GM12878 (cell line): ENCODE measurements at regions not wholly inside any gene's neighbourhood (a gene's known extent, or its start where the extent isn't known, plus 50 kb on each side); places are given as distances from the start of the nearest gene placed in this dataset.

Experiments
- ATAC-seq: fragments of 200-7000 bp; cut with Tn5 transposase; 3 replicates; pipeline ENCODE4 v1.9.1; 2020; ENCODE audit warnings: mild to moderate bottlenecking, moderate library complexity
- BruUV-seq: library from RNA; stranded (reverse); fragments of 400-500 nt; replicated peaks from 2 replicates; lab custom pipeline; 2021; lab: Mats Ljungman, UMichigan
- CTCF ChIA-PET: fragments of 300-600 bp; sonication (Branson Sonifier 250); formaldehyde crosslinking; extraction: SDS; loops from one replicate; lab custom pipeline; 2021; ENCODE audit warnings: inconsistent platforms; lab: Yijun Ruan, JAX
- POLR2A ChIA-PET: fragments of 350-600 bp; formaldehyde crosslinking; extraction: SDS; loops from one replicate; lab custom pipeline; 2021; ENCODE audit warnings: inconsistent platforms; lab: Charles Lee
- RAD21 ChIA-PET: fragments of 300-600 bp; sonication (Branson Sonifier 250); formaldehyde crosslinking; loops from one replicate; lab custom pipeline; 2023; ENCODE audit warnings: antibody characterized with exemption; ENCODE audit not compliant: unreplicated experiment; lab: Charles Lee
- SMC1A ChIA-PET: fragments of 300-600 bp; sonication (Branson Sonifier 250); formaldehyde crosslinking; loops from one replicate; lab custom pipeline; 2023; ENCODE audit not compliant: unreplicated experiment, uncharacterized antibody; lab: Charles Lee
- DNase-seq: peaks from one replicate; pipeline ENCODE4 v3.0.0-alpha.2; 2011; ENCODE audit warnings: low read depth, low spot score
- FAIRE-seq: peaks from 3 replicates; lab custom pipeline; 2011; peaks lifted over from hg19 to GRCh38; lab: Jason Lieb, UNC
- H2AFZ ChIP-seq: 2 replicates; pipeline ENCODE4 v1.6.0; 2011; ENCODE audit warnings: low read depth, low read length, control low read depth; ENCODE audit not compliant: control insufficient read depth
- H3K27ac ChIP-seq: 2 replicates; pipeline ENCODE4 v1.5.1; 2011; ENCODE audit warnings: control low read depth; ENCODE audit not compliant: control insufficient read depth, insufficient read depth
- H3K27me3 ChIP-seq, 2 experiments: replicated peaks in 1 of 2; 2 replicates each; pipeline versions ENCODE4 v1.6.0 to v1.6.1; 2011; ENCODE audit warnings: low read length in 1 of 2; ENCODE audit not compliant: control insufficient read depth in 2 of 2, insufficient read depth in 2 of 2
- H3K36me3 ChIP-seq, 2 experiments: 2 replicates each; pipeline ENCODE4 v1.5.1; 2011; ENCODE audit warnings: low read length in 1 of 2; ENCODE audit not compliant: control insufficient read depth in 2 of 2, insufficient read depth in 2 of 2
- H3K4me1 ChIP-seq: 2 replicates; pipeline ENCODE4 v1.6.1; 2011; ENCODE audit warnings: mild to moderate bottlenecking, low read length, moderate library complexity, mixed read lengths; ENCODE audit not compliant: control insufficient read depth, insufficient read depth
- H3K4me2 ChIP-seq: 2 replicates; pipeline ENCODE4 v1.6.0; 2011; ENCODE audit warnings: control low read depth; ENCODE audit not compliant: control insufficient read depth, insufficient read depth
- H3K4me3 ChIP-seq: fragments of 200-600 bp; sonication (generic); 2 replicates; pipeline ENCODE4 v1.5.1; 2016
- H3K79me2 ChIP-seq: 2 replicates; pipeline ENCODE4 v1.6.0; 2011; ENCODE audit warnings: low read length; ENCODE audit not compliant: control insufficient read depth, insufficient read depth
- H3K9ac ChIP-seq: 2 replicates; pipeline ENCODE4 v1.8.0; 2011; ENCODE audit warnings: low read length, control low read depth, mixed read lengths; ENCODE audit not compliant: control insufficient read depth, insufficient read depth
- H3K9me3 ChIP-seq: replicated peaks from 3 replicates; pipeline ENCODE4 v1.5.1; 2011; ENCODE audit warnings: mild to moderate bottlenecking, low read length; ENCODE audit not compliant: control insufficient read depth, insufficient read depth
- H4K20me1 ChIP-seq: 2 replicates; pipeline ENCODE4 v1.6.0; 2011; ENCODE audit not compliant: control insufficient read depth, insufficient read depth
- BCL3 ChIP-seq: IDR thresholded peaks from 2 replicates; pipeline ENCODE4 v1.6.1; 2011; ENCODE audit warnings: borderline replicate concordance, low read depth, mild to moderate bottlenecking, moderate library complexity, low read length; ENCODE audit not compliant: insufficient read depth, poor library complexity, severe bottlenecking
- BHLHE40 ChIP-seq, 2 experiments: fragments of 450-650 bp in 1 of 2; IDR thresholded peaks; 2 replicates each; pipeline ENCODE4 v1.6.1; 2011 to 2017; ENCODE audit warnings: low read depth in 2 of 2, borderline replicate concordance in 1 of 2, improper control_type of control experiment in 1 of 2, low read length in 1 of 2, mild to moderate bottlenecking in 1 of 2
- BRCA1 ChIP-seq: IDR thresholded peaks from 2 replicates; pipeline ENCODE4 v1.6.1; 2011; ENCODE audit warnings: low read depth, low read length, improper control_type of control experiment
- CTCF ChIP-seq, 3 experiments: IDR thresholded peaks in 2 of 3; conservative IDR thresholded peaks in 1 of 3; 2 replicates each; pipeline ENCODE4 v1.5.1; 2011; ENCODE audit warnings: low read depth in 3 of 3, low read length in 3 of 3, mild to moderate bottlenecking in 3 of 3, control low read depth in 2 of 3, moderate library complexity in 2 of 3, inconsistent platforms in 1 of 3, mixed read lengths in 1 of 3; ENCODE audit not compliant: control insufficient read depth in 2 of 3, insufficient read depth in 1 of 3; ENCODE audit errors: extremely low read depth in 1 of 3
- SREBF2 ChIP-seq: IDR thresholded peaks from 2 replicates; pipeline ENCODE4 v1.6.1; 2012; ENCODE audit warnings: mild to moderate bottlenecking, low read length
- YY1 ChIP-seq: IDR thresholded peaks from 2 replicates; pipeline ENCODE4 v1.6.1; 2011; ENCODE audit warnings: low read depth, mild to moderate bottlenecking, low read length
- WGBS: methylation state at CpG from one replicate; pipeline ENCODE4 v1.1.6; 2016; ENCODE audit warnings: low lambda C conversion rate; ENCODE audit not compliant: insufficient replicate concordance, insufficient coverage; ENCODE audit errors: missing lambda C conversion rate; 5-methylcytosine and 5-hydroxymethylcytosine counted together
- in situ Hi-C: fragments of 300-500 bp; cut with MboI; formaldehyde crosslinking; loops from 9 replicates; pipeline ENCODE4 v1.14.3; 2018; ENCODE audit warnings: mixed read lengths
- intact Hi-C: fragments of 100-400 bp; cut with micrococcal nuclease; formaldehyde crosslinking; loops from one replicate; pipeline ENCODE4 v1.14.2; 2022; ENCODE audit not compliant: unreplicated experiment

GRCh38 chr7:68400783-68401182 lies 1197.5 kb upstream of the AUTS2 start:
- no peaks in the 10 kb centered on the region for H3K27me3 ChIP-seq
- TF ChIP-seq BCL3 (no peak), BRCA1 (no peak), SREBF2 (no peak), BHLHE40 (IDR thresholded peaks at IDR 0.05; ENCODE audit: borderline replicate concordance in 1 of 2, low read depth in 2 of 2, low read length in 1 of 2) (no peak), YY1 (no peak), CTCF (IDR thresholded peaks at IDR 0.05 in 2 of 3, conservative IDR thresholded peaks at IDR 0.05 in 1 of 3; ENCODE audit: control insufficient read depth in 2 of 3, extremely low read depth in 1 of 3, insufficient read depth in 1 of 3, low read depth in 3 of 3, low read length in 3 of 3) (no peak)
- DNase-seq (no peak), ATAC-seq (no peak), FAIRE-seq (no peak)
- no peak overlapping the region for H3K4me3 ChIP-seq
- H3K4me2 ChIP-seq = no peak overlapping the region
- H3K27ac ChIP-seq = no peak overlapping the region
- ChIA-PET RAD21 (interaction anchor here (0.5 kb wide), 1 partner anchor 82 kb away, joined by 3 read pairs; no protein-coding TSS in a partner anchor), POLR2A (no interaction called here), SMC1A (no interaction called here), CTCF (no interaction called here)
- no peaks in the 10 kb centered on the region for H3K36me3 ChIP-seq
- no peak overlapping the region for H2AFZ ChIP-seq
- WGBS = 15% methylated on average over 3 of the region's 3 CpGs
- intact Hi-C loops (no loop called here), in situ Hi-C loops (no loop called here)
- no TSS peak for BruUV-seq
- no peaks in the 10 kb centered on the region for H3K79me2 ChIP-seq
- H3K4me1 ChIP-seq = no peaks in the 10 kb centered on the region
- no peaks in the 10 kb centered on the region for H3K9me3 ChIP-seq
- H3K9ac ChIP-seq = no peak overlapping the region
- H4K20me1 ChIP-seq = no peaks in the 10 kb centered on the region
